Inflammatory macrophage (primary cell): ENCODE measurements at regions not wholly inside any gene's neighbourhood (a gene's known extent, or its start where the extent isn't known, plus 50 kb on each side); places are given as distances from the start of the nearest gene placed in this dataset.
"Not testable (repeated sequence)": the region's sequence is repeated elsewhere in the genome, so short reads cannot be mapped to it uniquely, and the experiment has no call there.

ENCODE experiments used
- DNase-seq, 2 donors: peaks; one replicate each; pipeline ENCODE4 v3.0.0-alpha.2; 2020 to 2022

DNA sequence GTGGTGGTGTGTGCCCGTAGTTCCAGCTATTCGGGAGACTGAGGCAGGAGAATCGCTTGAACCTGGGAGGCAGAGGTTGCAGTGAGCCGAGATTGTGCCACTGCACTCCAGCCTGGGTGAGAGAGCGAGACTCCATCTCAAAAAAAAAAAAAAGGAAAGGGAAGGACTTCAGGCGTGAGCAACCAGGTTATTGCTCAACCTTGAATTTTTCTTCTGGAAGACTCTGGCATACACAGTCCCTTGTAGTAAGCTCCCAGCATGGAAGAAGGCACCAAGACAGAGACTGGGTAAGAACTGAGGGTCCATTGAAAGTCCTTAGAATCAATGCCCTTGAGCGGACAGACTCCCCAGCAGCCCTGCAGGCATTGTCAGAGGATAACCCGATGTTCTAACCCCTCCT lies 75.0 kb downstream of the C9orf50 start:
- DNase-seq = peak in 1 of 2 donors; percentile 15

DNA sequence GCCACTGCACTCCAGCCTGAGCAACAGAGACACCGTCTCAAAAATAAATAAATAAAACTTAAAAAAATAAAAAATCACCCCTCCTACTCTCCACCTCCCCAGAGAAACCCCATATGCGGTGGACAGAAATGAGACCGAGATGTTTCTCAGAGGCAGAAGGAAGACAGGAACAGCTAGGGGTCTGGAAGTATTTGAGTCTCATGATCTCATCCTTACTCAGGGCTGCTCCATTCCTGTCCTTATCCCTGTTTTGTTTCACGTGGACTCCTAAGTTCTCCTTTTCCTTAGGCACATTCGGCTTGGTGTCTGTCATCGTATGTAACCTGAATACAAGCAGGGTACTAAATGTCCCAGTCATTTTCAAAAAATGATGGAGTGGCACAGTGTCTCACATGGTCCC lies 76.1 kb downstream of the C9orf50 start:
- no peak for DNase-seq

DNA sequence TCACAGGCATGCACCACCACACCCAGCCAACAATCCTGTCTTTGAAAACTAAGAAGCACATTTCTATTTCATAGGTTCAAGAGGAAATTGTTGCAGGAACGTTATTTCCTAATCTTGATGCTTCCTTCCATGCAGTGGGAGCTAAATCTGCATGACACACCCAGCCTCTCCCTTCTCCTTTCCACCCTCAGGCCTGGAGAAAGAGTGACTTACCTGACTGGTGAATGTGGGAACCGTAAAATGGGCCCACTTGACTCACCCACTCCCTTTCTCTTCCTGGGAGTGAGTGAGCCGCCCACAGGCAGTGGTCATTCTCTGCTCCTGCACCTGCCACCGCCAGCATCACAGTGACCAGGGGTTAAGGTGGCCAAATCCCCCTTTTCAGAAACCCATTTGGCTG lies 78.2 kb downstream of the C9orf50 start:
- peak; percentile 61 to 71 for DNase-seq

DNA sequence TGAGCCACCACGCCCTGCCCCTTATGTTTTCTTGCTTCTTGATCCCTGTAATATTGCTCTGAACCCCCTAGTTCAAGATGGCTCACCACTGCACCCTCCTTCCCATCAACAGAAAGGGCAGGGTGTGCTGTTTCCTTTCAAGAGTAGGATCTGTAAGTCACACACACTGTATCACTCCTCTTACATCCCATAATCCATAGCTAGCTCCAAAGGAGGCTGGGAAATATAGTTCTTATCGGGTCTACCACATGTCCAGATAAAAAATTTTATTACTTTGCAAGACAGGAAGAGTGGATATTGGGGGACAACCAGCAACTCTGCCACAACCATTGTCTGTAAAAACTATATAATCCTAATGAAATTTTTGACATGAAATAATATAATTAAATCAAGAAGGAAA lies 79.6 kb downstream of the C9orf50 start:
- DNase-seq = no peak

DNA sequence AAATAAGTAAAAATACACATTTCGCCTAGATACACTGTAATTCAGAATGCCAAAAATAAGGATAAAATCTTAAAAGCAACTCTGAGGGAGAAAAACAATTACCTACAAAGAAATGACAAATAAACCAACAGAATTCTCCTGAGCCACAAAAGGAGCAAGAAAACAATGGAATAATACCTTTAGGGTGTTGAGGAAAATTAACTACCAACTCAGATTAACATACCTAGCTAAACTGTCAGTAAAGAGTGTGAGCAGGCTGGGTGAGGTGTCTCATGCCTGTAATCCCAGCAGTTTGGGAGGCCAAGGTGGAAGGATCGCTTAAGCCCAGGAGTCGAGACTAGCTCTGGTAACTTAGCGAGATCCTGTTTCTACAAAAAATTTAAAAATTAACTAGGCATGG lies 81.5 kb downstream of the C9orf50 start:
- no peak for DNase-seq

DNA sequence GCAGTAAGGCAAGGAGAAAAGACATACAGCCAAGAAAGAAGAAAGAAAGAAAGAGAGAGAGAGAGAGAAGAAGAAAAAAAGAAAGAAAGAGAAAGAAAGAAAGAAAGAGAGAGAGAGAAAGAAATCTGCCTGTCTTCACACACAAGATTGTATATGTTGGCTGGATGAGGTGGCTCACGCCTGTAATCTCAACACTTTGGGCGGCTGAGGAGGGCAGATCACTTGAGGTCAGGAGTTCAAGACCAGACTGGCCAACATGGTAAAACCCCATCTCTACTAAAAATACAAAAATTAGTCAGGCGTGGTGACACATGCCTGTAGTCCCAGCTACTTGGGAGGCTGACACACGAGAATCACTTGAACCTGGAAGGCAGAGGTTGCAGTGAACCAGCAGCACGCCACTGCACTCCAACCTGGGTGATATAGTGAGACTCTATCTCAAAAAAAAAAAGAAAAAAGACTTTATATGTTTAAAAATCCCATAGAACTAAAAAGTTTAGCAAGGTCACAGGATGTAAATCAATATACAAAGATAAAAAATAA lies 89.0 kb downstream of the C9orf50 start:
- DNase-seq = not testable (repeated sequence)

DNA sequence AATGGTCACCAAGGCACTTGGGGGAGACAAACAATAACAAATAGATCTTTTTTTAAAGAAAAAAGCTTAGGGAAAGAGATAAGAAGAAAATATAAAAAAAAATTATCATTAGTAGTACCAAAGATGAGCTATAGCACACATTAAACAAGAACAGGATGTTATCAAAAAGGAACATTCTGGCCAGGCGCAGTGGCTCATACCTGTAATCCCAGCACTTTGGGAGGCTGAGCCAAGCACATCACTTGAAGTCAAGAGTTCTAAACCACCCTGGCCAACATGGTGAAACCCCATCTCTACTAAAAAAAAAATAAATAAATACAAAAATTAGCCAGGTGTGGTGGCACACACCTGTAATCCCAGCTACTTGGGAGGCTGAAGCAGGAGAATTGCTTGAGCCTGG lies 92.9 kb downstream of the C9orf50 start:
- not testable (repeated sequence) for DNase-seq

DNA sequence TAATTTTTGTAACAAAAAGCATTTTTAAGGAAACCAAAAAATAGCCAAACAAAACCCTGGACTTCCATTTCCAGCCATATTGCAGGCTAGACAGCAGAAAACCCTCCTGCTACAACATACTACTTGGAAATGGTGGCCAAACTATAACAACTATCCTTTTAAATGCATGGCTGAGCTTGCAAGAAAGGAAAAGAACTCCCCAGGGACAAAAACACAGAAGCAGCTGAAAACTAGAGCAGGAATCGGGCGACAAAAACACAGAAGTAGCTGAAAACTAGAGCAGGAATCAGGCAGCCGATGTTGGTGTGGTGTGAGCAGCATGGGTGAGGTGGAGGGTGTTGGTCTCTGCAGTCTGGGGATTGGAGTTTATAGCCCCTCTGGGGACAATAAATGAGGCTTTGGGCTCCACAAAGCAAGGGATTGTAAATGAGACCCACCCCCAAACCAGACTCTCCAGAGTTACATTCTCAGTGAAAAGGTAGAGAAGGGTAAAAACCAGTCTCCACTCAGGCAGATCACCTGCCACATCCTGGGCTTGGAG lies 95.2 kb downstream of the C9orf50 start:
- no peak for DNase-seq

DNA sequence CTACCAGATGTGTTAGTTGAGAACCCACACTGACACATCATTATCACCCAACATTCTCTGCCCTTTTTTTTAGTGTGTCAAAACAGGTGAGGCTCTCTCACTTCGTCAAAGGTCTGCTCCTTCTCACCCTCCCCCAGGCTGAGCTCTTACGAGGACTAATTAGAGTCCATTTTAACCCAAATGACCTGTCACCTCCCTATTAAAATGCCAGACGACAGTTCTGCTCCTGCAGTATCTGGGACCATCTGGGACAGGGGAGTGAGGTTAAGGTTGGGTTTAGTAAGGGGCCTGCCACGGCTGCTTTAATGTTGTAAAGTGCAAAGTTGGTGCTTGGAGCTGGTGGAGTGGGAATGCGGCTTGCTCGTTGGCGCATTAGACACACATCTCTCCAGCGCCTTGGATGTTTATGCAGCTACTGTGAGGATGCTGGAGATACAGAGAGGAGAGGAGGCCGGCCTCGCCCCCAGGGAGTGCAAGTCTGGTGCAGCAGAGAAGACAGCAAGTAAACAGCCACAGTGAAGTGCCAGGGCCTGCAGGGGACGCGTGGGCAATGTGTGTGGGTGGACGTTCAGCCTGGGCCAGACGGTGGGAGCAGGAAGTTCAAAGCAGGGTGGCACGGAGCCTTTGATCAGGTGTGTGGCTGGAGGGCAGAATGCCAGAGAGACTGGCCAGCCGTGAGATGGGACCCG lies 96.2 kb downstream of the C9orf50 start:
- DNase-seq = no peak

DNA sequence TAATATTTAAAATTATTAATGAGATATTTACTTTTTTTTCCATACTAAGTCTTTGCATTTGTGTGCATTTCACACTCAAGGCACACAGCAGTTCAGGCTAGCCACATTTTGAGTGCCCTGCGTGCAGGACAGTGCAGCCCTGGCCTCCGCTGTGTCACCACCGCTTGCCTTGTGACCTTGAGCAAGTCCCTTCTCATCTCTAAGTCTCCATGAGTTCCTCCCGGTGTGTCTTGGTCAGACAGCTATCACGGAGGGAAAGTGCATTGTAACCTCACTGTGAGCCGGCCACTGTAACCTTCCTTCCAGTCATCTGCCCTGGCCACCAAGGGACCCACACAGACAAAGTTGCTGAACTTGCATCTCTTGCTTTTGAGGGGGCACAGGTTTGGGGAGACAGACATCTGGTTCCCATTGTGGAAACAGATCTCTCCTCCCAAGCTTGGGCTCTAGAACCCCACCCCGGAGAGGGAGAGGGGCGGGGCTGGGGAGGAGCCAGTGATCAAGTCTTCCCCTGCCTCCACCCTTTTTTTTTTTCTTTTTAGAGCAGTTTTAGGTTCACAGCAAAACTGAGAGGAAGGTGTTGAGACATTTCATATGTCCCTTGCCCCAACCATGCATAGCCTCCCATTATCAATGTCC lies 96.8 kb downstream of the C9orf50 start:
- DNase-seq = peak in 1 of 2 donors; percentile 63

DNA sequence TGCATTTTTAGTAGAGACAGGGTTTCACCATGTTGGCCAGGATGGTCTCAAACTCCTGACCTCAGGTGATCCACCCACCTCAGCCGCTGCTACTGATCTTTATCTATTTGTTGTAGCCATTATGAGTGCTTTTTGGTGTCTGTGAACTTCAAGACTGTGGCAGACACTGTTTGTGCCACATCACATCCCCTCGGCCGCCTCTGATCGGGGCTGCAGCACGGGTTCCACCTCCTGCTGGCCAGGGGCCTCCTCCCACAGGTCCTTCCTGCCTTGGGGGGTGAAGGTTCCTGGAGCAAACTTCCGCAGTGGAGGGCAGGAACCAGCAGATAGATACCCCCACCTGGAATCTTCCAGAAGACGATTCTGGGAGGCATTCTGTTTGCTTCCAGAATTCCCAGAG lies 98.5 kb downstream of the C9orf50 start:
- DNase-seq = no peak

DNA sequence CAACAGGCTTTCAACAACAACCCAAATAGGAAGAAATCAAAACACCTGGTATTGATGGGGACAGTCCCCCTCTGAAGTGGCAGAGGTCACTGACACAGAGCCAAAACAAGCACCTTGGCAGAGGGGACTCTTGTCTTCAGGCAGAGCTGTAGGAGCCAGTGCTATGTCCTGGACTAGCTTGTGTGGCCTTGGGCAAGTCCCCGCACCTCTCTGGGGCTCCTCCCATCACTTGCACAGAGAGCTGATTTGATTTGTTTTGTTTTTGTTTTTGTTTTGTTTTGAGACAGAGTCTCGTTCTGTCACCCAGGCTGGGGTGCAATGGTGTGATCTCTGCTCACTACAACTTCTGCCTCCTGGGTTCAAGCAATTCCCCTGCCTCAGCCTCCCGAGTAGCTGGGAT lies 100.8 kb downstream of the C9orf50 start:
- no peak for DNase-seq

DNA sequence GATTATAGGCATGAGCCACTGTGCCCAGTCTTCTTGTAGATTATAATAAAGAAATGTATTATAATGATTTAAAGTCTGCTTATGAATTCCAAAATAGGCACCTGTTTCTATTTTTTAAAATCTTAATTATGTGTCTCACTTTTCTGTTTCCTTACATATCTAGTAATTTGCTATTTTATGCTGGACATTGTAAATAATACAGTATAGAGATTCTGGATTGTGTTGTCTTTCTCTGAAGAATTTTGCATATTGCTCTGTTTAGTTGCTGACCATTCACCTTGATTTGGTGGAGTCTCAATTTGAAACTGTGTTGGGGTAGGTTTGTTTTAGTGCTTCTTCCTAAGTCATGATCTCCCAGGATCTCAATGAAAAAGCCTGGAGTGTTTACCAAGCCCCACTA lies 102.8 kb downstream of the C9orf50 start:
- no peak for DNase-seq

DNA sequence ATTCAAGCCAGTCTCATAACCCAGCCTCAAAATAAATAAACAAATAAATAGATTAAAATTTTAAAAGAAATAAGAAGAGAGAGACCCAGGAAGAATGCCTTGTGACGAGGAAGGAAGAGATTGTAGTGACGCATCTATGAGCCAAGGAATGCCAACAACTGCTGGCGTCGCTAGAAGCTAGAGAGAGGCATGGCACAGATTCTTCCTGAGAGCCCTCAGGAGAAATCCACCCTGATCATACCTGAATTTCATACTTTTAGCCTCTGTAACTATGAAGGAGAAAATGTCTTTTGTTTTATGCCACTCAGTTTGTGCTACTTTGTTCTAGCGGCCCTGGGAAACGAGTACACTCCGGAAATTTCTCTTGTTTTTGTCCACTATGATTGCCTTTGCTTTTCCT lies 103.9 kb downstream of the C9orf50 start:
- DNase-seq = no peak

DNA sequence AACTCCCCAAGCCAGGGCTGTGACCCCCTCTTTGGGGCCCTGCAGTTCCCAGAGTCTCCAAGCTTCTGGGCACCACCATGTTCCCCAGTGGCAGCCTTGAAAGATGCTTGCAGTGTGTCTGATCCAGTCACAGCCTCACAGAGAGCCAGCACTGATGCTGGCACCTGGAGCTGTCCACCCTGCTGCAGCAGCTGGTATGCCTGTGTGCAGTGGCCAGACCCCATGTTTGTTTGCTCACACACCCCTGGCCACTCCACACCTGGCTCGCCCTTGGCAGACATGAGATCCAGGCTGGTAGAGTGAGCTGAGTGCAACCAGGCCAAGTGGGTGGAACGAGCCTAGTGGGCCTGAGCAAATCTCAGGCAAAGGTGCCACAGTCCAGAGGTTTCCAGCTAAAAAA lies 106.0 kb downstream of the C9orf50 start:
- DNase-seq = no peak

DNA sequence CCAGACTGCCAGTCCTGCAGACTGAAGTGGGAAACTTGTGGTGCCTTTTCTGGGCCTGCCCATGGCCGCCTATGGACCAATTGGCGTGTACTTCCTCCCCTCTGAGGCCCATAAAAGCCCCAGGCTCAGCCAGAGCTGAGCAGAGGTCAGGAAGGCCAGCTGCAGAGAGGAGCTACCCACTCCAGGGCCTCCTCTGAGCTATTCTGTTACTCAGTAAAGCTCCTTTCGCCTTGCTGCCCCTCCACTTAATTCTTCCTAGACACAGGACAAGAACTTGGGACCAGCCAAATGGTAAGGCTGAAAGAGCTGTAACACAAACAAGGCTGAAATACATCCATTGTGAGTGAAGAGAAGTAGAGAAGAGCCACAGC lies 106.4 kb downstream of the C9orf50 start:
- no peak for DNase-seq

DNA sequence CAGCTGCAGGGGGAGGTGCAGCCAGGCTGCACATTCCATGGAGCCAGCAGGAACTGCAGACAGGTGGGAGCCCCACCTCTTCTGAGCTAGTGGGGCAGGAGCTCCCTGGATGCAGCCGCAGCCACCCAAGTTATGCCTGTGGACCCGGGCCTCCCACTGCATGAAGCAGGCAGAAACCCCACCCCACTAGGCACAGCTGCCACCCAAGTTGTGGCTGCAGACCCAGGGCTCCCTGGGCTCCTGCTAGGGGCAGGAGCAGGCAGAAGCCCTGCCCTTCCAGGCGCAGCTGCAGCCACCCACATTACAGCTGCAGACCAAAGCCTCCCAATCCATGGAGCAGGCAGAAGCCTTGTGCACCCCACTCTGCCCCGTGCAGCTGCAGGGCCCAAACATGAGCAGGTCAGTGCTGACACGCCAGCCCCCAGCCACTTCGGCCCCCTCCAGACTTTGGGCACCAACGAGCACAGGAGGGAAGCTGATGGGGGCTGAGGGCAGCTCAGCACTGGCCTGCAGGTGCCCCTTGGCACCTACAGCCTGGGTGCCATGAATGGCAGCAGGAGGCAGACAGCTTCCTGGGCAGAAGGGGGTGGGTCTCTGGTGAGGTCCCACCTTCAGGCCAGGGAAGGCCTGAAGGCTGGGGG lies 106.9 kb downstream of the C9orf50 start:
- DNase-seq = no peak

DNA sequence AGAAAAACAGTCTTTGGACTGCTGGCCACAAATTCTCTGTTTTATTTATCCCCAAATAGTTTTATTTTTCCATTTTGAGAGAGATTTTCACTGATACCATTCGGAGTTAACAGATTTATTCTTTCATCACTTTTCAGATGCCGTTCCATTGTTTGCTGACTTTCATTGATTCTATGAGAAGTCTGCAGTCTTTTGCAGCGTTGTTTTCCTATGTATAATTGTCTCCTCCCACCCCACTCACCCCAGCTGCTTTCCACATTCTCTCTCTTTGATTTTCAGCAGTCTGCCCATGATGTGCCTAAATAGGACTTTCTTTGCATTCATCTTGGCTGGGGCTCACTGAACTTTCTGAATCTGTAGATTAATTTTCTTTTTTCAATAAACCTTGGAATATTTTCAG lies 107.6 kb downstream of the C9orf50 start:
- no peak for DNase-seq

DNA sequence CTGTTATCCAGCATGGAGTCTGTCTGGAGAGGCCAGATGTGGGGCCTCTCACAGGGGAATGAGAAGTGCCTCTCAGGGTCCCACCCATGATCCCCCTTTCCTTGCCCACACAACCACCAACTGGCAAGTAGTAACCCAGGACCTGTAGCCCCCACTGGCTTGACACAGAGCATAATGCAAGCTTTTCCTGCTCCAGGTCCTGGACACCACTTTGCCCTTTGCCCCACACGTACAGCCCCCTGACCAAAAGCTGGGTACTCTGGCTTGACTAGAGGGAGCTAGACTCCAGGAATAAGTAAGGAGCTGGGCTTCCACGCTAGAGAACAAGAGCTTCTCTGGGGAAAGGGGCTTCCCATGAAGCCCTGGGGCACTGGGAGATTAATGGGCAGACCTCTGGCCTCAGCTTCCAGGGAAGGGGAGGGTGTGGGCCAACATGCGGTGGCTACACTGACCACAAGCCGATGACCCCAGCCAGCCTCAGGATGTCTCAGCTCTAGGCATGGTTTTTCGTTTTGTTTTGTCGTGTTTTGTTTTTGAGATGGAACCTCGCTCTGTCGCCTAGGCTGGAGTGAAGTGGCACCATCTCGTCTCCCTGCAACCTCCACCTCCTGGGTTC lies 109.5 kb downstream of the C9orf50 start:
- no peak for DNase-seq

DNA sequence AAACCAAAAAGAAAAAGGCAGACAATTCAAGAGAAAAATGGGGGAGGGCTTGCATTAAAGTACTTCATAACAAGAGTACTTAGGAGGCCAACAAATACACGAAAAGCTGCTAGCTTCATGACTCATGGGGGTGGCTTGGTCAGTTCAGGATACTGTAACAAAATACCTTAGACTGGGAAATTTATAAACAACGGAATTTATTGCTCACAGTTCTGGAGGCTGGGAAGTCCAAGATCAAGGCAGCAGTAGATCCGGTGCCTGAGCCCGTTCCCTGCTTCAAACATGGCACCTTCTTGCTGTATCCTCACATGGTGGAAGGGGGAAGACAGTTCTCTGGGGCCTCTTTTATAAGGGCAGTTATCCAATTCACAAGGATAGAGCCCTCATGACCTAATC lies 111.4 kb downstream of the C9orf50 start:
- DNase-seq = no peak

DNA sequence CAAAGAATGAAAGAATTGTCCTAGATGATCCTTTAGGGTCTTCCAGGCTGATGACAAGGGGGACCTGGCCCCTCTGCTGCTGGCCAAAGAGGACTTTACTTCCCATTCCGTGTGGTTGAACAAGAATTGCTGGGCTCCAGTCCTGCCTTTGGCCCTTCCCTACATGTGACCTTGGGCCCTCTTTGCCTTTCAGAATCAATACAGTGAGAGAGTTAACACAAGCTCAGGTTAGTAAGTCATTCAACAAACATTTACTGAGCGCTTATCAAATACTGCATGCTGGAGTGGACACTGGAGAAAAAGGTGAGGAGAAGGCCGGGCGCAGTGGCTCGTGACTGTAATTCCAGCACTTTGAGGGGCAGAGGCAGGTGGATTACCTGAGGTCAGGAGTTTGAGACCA lies 113.1 kb downstream of the C9orf50 start:
- DNase-seq = no peak

DNA sequence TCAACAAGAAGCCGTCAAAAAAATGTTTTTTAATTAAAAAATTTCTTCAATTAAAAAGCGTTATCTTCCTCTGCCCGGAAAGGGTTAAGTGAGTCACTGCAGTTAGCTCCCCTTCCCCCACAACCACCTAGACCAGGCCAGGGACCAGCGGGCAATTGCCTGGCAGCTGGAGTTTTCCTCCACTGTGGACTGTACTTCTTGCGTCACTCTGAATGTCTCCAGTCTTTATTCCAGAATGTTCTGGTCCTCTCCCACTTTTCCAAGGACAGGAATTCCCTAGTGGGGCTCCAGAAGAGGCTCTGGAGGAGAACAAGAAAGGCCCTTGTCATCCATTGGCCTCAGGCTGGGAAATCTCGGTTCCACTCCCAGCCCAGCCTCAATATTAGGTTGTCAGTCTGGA lies 114.0 kb downstream of the C9orf50 start:
- no peak for DNase-seq

DNA sequence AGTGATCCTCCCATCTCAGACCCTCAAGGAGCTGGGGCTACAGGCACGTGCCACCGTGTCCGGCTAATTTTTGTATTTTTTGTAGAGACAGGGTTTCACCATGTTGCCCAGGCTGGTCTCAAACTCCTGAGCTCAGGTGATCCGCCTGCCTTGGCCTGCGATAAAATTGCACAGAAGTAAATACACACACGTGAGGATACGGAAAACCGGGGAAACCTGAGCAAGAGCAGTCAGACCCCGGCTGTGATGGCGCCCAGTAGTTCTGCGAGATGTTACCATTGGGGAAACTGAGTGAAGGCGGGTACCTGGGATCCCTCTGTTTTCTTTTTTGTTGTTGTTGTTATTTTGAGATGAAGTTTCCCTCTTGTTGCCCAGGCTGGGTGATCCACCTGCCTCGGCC lies 114.9 kb downstream of the C9orf50 start:
- peak in 1 of 2 donors; percentile 0 for DNase-seq
